ENCODE measurements at regions not wholly inside any gene's neighbourhood (a gene's known extent, or its start where the extent isn't known, plus 50 kb on each side); places are given as distances from the start of the nearest gene placed in this dataset.

DNA sequence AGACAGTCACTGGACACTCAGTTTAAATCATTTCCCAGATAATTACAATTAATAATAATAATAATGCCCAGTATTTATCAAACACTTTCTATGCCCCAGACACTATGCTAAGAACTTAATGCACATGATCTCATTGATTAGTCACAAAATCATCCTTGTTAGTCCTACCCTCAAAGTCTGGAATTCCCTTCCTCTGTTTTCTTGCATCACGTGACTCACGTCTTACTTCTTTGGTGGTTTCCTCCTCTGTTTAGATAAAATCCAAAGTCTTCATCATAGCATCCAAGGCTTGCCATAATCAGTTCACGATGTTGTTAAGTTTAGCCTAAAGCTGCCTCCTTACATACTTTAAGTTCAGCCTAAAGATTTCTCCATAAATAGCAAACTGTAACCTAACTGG, 471.9 kb downstream of the PMP22 start:
- no peaks in the 10 kb centered on the region for H3F3A ChIP-seq (ENCODE audit: insufficient read depth, low read length)
- H3K27ac ChIP-seq (ENCODE audit: low read depth, low read length, poor library complexity, severe bottlenecking): no peak overlapping the region
- H3K9me2 ChIP-seq (ENCODE audit: low read depth, low read length): no peaks in the 10 kb centered on the region
- no peaks in the 10 kb centered on the region for H3K36me3 ChIP-seq (ENCODE audit: insufficient read depth, low read length)
- H3K9me3 ChIP-seq (ENCODE audit: low read length): no peaks in the 10 kb centered on the region
- H3K27me3 ChIP-seq (ENCODE audit: insufficient read depth, low read length): no peaks in the 10 kb centered on the region
- no peaks in the 10 kb centered on the region for H4K20me1 ChIP-seq (ENCODE audit: insufficient read depth, low read length)
- H3K9ac ChIP-seq (ENCODE audit: low read length): no peak overlapping the region
- H3K4me2 ChIP-seq (ENCODE audit: low read length): no peak overlapping the region
- TF ChIP-seq CTCF (IDR thresholded peaks at IDR 0.05; ENCODE audit: low read length): no peak
- TF ChIP-seq EZH2 (IDR thresholded peaks at IDR 0.05; ENCODE audit: borderline replicate concordance, low read length): no peak
- H3K4me3 ChIP-seq (ENCODE audit: low read depth, low read length, poor library complexity, severe bottlenecking): no peak overlapping the region
- H3K4me1 ChIP-seq (ENCODE audit: insufficient read depth, low read length, severe bottlenecking): no peaks in the 10 kb centered on the region
- no peak overlapping the region for H2AFZ ChIP-seq (ENCODE audit: low read length)
- no peaks in the 10 kb centered on the region for H3K79me2 ChIP-seq (ENCODE audit: insufficient read depth, low read length)

GRCh38 chr17:14792746-14793145, 472.4 kb downstream of the PMP22 start:
- no peaks in the 10 kb centered on the region for H3K79me2 ChIP-seq (ENCODE audit: insufficient read depth, low read length)
- H3K9ac ChIP-seq (ENCODE audit: low read length): no peak overlapping the region
- no peaks in the 10 kb centered on the region for H3K36me3 ChIP-seq (ENCODE audit: insufficient read depth, low read length)
- no peaks in the 10 kb centered on the region for H3K4me1 ChIP-seq (ENCODE audit: insufficient read depth, low read length, severe bottlenecking)
- H3K27me3 ChIP-seq (ENCODE audit: insufficient read depth, low read length): no peaks in the 10 kb centered on the region
- H3K4me3 ChIP-seq (ENCODE audit: low read depth, low read length, poor library complexity, severe bottlenecking): no peak overlapping the region
- H4K20me1 ChIP-seq (ENCODE audit: insufficient read depth, low read length): no peaks in the 10 kb centered on the region
- H3K27ac ChIP-seq (ENCODE audit: low read depth, low read length, poor library complexity, severe bottlenecking): no peak overlapping the region
- no peaks in the 10 kb centered on the region for H3K9me3 ChIP-seq (ENCODE audit: low read length)
- H2AFZ ChIP-seq (ENCODE audit: low read length): no peak overlapping the region
- H3K4me2 ChIP-seq (ENCODE audit: low read length): no peak overlapping the region
- no peaks in the 10 kb centered on the region for H3F3A ChIP-seq (ENCODE audit: insufficient read depth, low read length)
- no peak for TF ChIP-seq CTCF (IDR thresholded peaks at IDR 0.05; ENCODE audit: low read length)
- no peak for TF ChIP-seq EZH2 (IDR thresholded peaks at IDR 0.05; ENCODE audit: borderline replicate concordance, low read length)
- no peaks in the 10 kb centered on the region for H3K9me2 ChIP-seq (ENCODE audit: low read depth, low read length)

DNA sequence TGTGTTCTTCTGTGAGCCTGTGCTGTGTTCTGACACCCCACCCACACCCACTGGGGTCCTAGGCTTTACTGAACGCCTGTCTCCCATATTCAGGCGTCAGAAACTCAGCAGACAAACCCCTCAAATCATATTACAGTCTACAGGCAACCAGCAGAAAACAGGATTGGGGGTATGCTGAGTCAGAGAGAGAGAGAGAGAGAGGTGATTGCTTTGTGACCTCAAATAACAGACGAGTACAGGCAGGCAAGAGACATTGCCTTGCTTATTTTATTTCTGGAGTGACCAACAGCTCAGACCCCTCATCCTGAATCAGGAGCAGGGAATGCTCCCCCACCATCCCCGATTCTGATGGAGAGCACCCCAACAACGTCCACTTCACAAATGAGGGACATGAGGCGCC, 473.9 kb downstream of the PMP22 start:
- H3K4me2 ChIP-seq (ENCODE audit: low read length): no peak overlapping the region
- no peak overlapping the region for H3K27ac ChIP-seq (ENCODE audit: low read depth, low read length, poor library complexity, severe bottlenecking)
- H3K9me2 ChIP-seq (ENCODE audit: low read depth, low read length): no peaks in the 10 kb centered on the region
- no peaks in the 10 kb centered on the region for H4K20me1 ChIP-seq (ENCODE audit: insufficient read depth, low read length)
- H3F3A ChIP-seq (ENCODE audit: insufficient read depth, low read length): no peaks in the 10 kb centered on the region
- H3K4me1 ChIP-seq (ENCODE audit: insufficient read depth, low read length, severe bottlenecking): no peaks in the 10 kb centered on the region
- H3K27me3 ChIP-seq (ENCODE audit: insufficient read depth, low read length): no peaks in the 10 kb centered on the region
- H2AFZ ChIP-seq (ENCODE audit: low read length): no peak overlapping the region
- H3K79me2 ChIP-seq (ENCODE audit: insufficient read depth, low read length): no peaks in the 10 kb centered on the region
- no peaks in the 10 kb centered on the region for H3K36me3 ChIP-seq (ENCODE audit: insufficient read depth, low read length)
- TF ChIP-seq EZH2 (IDR thresholded peaks at IDR 0.05; ENCODE audit: borderline replicate concordance, low read length) (no peak), CTCF (IDR thresholded peaks at IDR 0.05; ENCODE audit: low read length) (no peak)
- H3K4me3 ChIP-seq (ENCODE audit: low read depth, low read length, poor library complexity, severe bottlenecking): no peak overlapping the region
- no peaks in the 10 kb centered on the region for H3K9me3 ChIP-seq (ENCODE audit: low read length)
- H3K9ac ChIP-seq (ENCODE audit: low read length): no peak overlapping the region
